ENCODE measurements at regions not wholly inside any gene's neighbourhood (a gene's known extent, or its start where the extent isn't known, plus 50 kb on each side); places are given as distances from the start of the nearest gene placed in this dataset.

DNA sequence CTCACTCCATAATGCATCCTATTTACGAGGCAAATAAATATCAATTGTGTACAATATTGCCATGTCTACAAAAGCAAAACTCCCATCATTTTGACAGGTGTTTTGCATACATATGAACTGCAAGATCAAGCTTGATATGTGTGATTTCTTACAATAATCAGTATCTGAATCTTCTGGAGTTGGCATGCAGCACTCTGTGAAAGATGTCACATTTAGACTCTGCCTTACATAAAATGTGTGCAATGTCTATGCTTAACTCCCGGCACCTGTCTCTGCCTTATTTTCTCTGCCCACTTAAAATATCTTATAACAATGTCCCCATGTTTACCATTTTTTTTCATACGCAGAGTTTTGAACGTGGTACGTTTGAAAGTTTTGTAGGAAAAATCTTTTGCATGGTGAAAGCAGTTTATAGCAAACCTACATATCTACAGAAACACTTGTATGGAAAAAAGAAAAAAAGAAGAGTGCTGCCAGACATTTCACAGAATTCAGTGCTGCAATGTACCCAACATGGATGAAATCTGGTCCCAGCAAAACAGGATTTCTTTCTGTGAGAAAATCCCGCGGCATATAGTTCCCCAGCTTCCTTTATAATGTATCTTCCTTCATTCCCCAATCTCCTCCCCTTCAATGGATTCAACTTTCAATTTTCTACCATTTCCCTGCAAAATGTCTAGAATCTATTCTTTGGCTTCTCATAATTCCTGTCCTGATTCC is 114.1 kb upstream of the NRP1 start:
- intact Hi-C loops (cut with micrococcal nuclease; ENCODE audit: unreplicated experiment) = no loop called here
- Histone ChIP-seq H3K4me3 (ENCODE audit: low read depth, low read length) (no peak overlapping the region), H3K27me3 (replicated peaks; ENCODE audit: control insufficient read depth, insufficient read depth, low read length) (no peaks in the 10 kb centered on the region), H3K4me1 (0 out of 2 replicates have a peak, but pooled peaks cover under 1% of the 10 kb centered on the region), H3K9me3 (0 out of 2 replicates have a peak, but pooled peaks cover 3% of the 10 kb centered on the region), H3K36me3 (ENCODE audit: control insufficient read depth, insufficient read depth, low read length) (no peaks in the 10 kb centered on the region)
- no peaks in the 10 kb centered on the region for H3K36me3 Mint-ChIP-seq (ENCODE audit: insufficient read depth, unreplicated experiment)
- peaks cover 5% of the 10 kb centered on the region for H3K4me1 Mint-ChIP-seq (ENCODE audit: low read depth, unreplicated experiment)
- POLR2A ChIA-PET = interaction anchor here (0.6 kb wide), 1 partner anchor 16 kb away, joined by 3 read pairs; no protein-coding TSS in a partner anchor
- no peak overlapping the region for H3K27ac Mint-ChIP-seq (ENCODE audit: unreplicated experiment)
- TF ChIP-seq, protein P1, sequence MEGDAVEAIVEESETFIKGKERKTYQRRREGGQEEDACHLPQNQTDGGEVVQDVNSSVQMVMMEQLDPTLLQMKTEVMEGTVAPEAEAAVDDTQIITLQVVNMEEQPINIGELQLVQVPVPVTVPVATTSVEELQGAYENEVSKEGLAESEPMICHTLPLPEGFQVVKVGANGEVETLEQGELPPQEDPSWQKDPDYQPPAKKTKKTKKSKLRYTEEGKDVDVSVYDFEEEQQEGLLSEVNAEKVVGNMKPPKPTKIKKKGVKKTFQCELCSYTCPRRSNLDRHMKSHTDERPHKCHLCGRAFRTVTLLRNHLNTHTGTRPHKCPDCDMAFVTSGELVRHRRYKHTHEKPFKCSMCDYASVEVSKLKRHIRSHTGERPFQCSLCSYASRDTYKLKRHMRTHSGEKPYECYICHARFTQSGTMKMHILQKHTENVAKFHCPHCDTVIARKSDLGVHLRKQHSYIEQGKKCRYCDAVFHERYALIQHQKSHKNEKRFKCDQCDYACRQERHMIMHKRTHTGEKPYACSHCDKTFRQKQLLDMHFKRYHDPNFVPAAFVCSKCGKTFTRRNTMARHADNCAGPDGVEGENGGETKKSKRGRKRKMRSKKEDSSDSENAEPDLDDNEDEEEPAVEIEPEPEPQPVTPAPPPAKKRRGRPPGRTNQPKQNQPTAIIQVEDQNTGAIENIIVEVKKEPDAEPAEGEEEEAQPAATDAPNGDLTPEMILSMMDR (IDR thresholded peaks at IDR 0.05; ENCODE audit: insufficient read depth in 1 of 2, low read depth in 1 of 2, low read length in 1 of 2, severe bottlenecking in 1 of 2, unreplicated experiment in 1 of 2) = no peak
- no TSS peak for BruUV-seq (replicated peaks)
- no peaks in the 10 kb centered on the region for H3K27me3 Mint-ChIP-seq (ENCODE audit: insufficient read depth, unreplicated experiment)
- H3K9me3 Mint-ChIP-seq (ENCODE audit: unreplicated experiment) = peaks cover 10% of the 10 kb centered on the region
- DNase-seq = no peak
- CTCF ChIA-PET = no interaction called here
- H3K4me3 Mint-ChIP-seq (ENCODE audit: unreplicated experiment) = no peak overlapping the region

DNA sequence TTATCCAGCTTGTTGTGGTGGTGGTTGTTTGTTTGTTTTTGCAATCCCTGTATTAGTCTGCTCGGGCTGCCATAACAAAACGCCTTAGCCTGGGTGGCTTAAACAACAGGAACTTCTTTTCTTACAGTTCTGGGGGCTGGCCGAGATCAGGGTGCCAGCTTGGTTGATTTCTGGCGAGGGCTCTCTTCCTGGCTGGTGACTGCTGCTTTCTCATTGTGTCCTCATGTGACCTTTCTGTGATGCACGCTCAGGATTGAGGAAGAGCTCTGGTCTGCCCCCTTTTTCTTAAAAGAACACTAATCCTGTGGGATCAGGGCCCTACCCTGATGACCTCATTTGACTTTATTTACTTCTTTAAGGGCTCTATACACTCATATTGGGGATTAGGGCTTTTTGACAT is 107.1 kb upstream of the NRP1 start:
- Histone ChIP-seq H3K36me3 (ENCODE audit: control insufficient read depth, insufficient read depth, low read length) (no peaks in the 10 kb centered on the region), H3K4me3 (ENCODE audit: low read depth, low read length) (no peak overlapping the region), H3K27me3 (replicated peaks; ENCODE audit: control insufficient read depth, insufficient read depth, low read length) (no peaks in the 10 kb centered on the region), H3K9me3 (no peaks in the 10 kb centered on the region), H3K4me1 (no peaks in the 10 kb centered on the region)
- no peaks in the 10 kb centered on the region for H3K4me1 Mint-ChIP-seq (ENCODE audit: low read depth, unreplicated experiment)
- no peak overlapping the region for H3K4me3 Mint-ChIP-seq (ENCODE audit: unreplicated experiment)
- peaks cover 8% of the 10 kb centered on the region for H3K9me3 Mint-ChIP-seq (ENCODE audit: unreplicated experiment)
- intact Hi-C loops (cut with micrococcal nuclease; ENCODE audit: unreplicated experiment) = no loop called here
- ChIA-PET CTCF (no interaction called here), POLR2A (no interaction called here)
- H3K36me3 Mint-ChIP-seq (ENCODE audit: insufficient read depth, unreplicated experiment) = no peaks in the 10 kb centered on the region
- no peak for DNase-seq
- BruUV-seq (replicated peaks) = no TSS peak
- TF ChIP-seq, protein P1 (IDR thresholded peaks at IDR 0.05; ENCODE audit: insufficient read depth in 1 of 2, low read depth in 1 of 2, low read length in 1 of 2, severe bottlenecking in 1 of 2, unreplicated experiment in 1 of 2) = no peak
- H3K27me3 Mint-ChIP-seq (ENCODE audit: insufficient read depth, unreplicated experiment) = no peaks in the 10 kb centered on the region
- H3K27ac Mint-ChIP-seq (ENCODE audit: unreplicated experiment) = no peak overlapping the region

DNA sequence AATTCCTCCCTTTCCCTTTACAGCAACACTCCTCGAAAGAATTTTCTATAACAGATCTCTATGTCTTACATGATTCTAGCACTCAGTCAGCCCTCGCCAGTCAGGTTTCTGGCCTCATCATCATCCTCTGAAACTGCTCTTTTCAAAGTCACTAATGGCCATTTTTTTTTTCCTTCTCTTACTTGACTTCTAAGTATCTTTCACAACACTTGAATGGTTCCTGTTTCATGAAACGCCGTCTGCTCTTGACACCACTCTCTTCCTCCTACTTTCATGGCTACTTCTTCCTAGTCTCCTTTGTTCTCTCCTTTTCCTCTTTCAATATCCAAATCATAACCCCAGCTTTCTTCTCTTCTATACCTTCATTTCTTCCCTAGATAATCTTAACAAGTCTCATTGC is 100.5 kb upstream of the NRP1 start:
- Mint-ChIP-seq H3K4me3 (ENCODE audit: unreplicated experiment) (no peak overlapping the region), H3K9me3 (ENCODE audit: unreplicated experiment) (peaks cover 8% of the 10 kb centered on the region), H3K27ac (ENCODE audit: unreplicated experiment) (no peak overlapping the region), H3K36me3 (ENCODE audit: insufficient read depth, unreplicated experiment) (no peaks in the 10 kb centered on the region), H3K4me1 (ENCODE audit: low read depth, unreplicated experiment) (peaks cover under 1% of the 10 kb centered on the region), H3K27me3 (ENCODE audit: insufficient read depth, unreplicated experiment) (no peaks in the 10 kb centered on the region)
- intact Hi-C loops (cut with micrococcal nuclease; ENCODE audit: unreplicated experiment) = no loop called here
- H3K9me3 ChIP-seq = no peaks in the 10 kb centered on the region
- ChIA-PET POLR2A (no interaction called here), CTCF (interaction anchor here (1.2 kb wide), 1 partner anchor 100 kb away, joined by 5 read pairs; no protein-coding TSS in a partner anchor)
- no peak overlapping the region for H3K4me3 ChIP-seq (ENCODE audit: low read depth, low read length)
- no peak for DNase-seq
- BruUV-seq (replicated peaks) = no TSS peak
- H3K4me1 ChIP-seq = no peaks in the 10 kb centered on the region
- TF ChIP-seq, protein P1 (IDR thresholded peaks at IDR 0.05; ENCODE audit: insufficient read depth in 1 of 2, low read depth in 1 of 2, low read length in 1 of 2, severe bottlenecking in 1 of 2, unreplicated experiment in 1 of 2) = no peak
- H3K36me3 ChIP-seq (ENCODE audit: control insufficient read depth, insufficient read depth, low read length) = no peaks in the 10 kb centered on the region
- no peaks in the 10 kb centered on the region for H3K27me3 ChIP-seq (replicated peaks; ENCODE audit: control insufficient read depth, insufficient read depth, low read length)

Measured in Caco-2 (cell line).